HG03175 (cell line): ENCODE measurements at regions not wholly inside any gene's neighbourhood (a gene's known extent, or its start where the extent isn't known, plus 50 kb on each side); places are given as distances from the start of the nearest gene placed in this dataset.
"Not testable (repeated sequence)": the region's sequence is repeated elsewhere in the genome, so short reads cannot be mapped to it uniquely, and the experiment has no call there.

Experiments used
- ATAC-seq: cut with Tn5 transposase; IDR thresholded peaks from one replicate; pipeline ENCODE4 v1.9.1; 2021; ENCODE audit warnings: mild to moderate bottlenecking, moderate library complexity; ENCODE audit not compliant: unreplicated experiment

GRCh38 chr14:40216408-40216807, 784.2 kb upstream of the FBXO33 start:
- not testable (repeated sequence) for ATAC-seq

GRCh38 chr14:40213701-40214100, 781.5 kb upstream of the FBXO33 start:
- ATAC-seq = no peak

- no peak for ATAC-seq
Measured at GRCh38 chr14:40204441-40205175, 772.4 kb upstream of the FBXO33 start.

GRCh38 chr14:40199101-40199500, 766.9 kb upstream of the FBXO33 start:
- ATAC-seq = no peak

GRCh38 chr14:40197344-40197743, 765.1 kb upstream of the FBXO33 start:
- ATAC-seq = no peak

GRCh38 chr14:40188006-40188405, 755.8 kb upstream of the FBXO33 start:
- ATAC-seq = no peak

GRCh38 chr14:40164083-40164482, 731.9 kb upstream of the FBXO33 start:
- no peak for ATAC-seq

- no peak for ATAC-seq
Measured at GRCh38 chr14:40139657-40140056, 707.4 kb upstream of the FBXO33 start.

GRCh38 chr14:40133463-40133862, 701.2 kb upstream of the FBXO33 start:
- no peak for ATAC-seq

- ATAC-seq = no peak
Measured at GRCh38 chr14:40129159-40129558, 696.9 kb upstream of the FBXO33 start.

- no peak for ATAC-seq
Measured at GRCh38 chr14:40123816-40124215, 691.6 kb upstream of the FBXO33 start.

- ATAC-seq = peak; percentile 53
Measured at GRCh38 chr14:40122968-40123648, 690.9 kb upstream of the FBXO33 start.

- ATAC-seq = peak; percentile 47
Measured at GRCh38 chr14:40119765-40120164, 687.5 kb upstream of the FBXO33 start.

- ATAC-seq = peak; percentile 20
Measured at GRCh38 chr14:40119321-40119720, 687.1 kb upstream of the FBXO33 start.

- no peak for ATAC-seq
Measured at GRCh38 chr14:40115583-40115982, 683.4 kb upstream of the FBXO33 start.

GRCh38 chr14:40113671-40114070, 681.4 kb upstream of the FBXO33 start:
- ATAC-seq = no peak

GRCh38 chr14:40100544-40101196, 668.4 kb upstream of the FBXO33 start:
- ATAC-seq = no peak

- no peak for ATAC-seq
Measured at GRCh38 chr14:40099316-40099715, 667.1 kb upstream of the FBXO33 start.

- ATAC-seq = no peak
Measured at GRCh38 chr14:40098468-40098867, 666.2 kb upstream of the FBXO33 start.

- ATAC-seq = no peak
Measured at GRCh38 chr14:40096968-40097367, 664.7 kb upstream of the FBXO33 start.

GRCh38 chr14:40093800-40094199, 661.6 kb upstream of the FBXO33 start:
- no peak for ATAC-seq

GRCh38 chr14:40074169-40074568, 641.9 kb upstream of the FBXO33 start:
- no peak for ATAC-seq
